MG63 (cell line): ENCODE measurements at regions not wholly inside any gene's neighbourhood (a gene's known extent, or its start where the extent isn't known, plus 50 kb on each side); places are given as distances from the start of the nearest gene placed in this dataset.

Experiments used
- DNase-seq: peaks from one replicate; pipeline ENCODE4 v3.0.0-alpha.2; 2020
- H3K27me3 ChIP-seq: fragments of 250-450 bp; sonication (Bioruptor Pico); 2 replicates; pipeline ENCODE4 v1.5.1; 2020; ENCODE audit warnings: mild to moderate bottlenecking, moderate library complexity
- H3K36me3 ChIP-seq: fragments of 250-450 bp; sonication (Bioruptor Pico); 2 replicates; pipeline ENCODE4 v1.5.1; 2020; ENCODE audit warnings: mild to moderate bottlenecking, moderate library complexity
- H3K4me3 ChIP-seq: fragments of 250-450 bp; sonication (Bioruptor Pico); 2 replicates; pipeline ENCODE4 v1.5.1; 2020; ENCODE audit warnings: mild to moderate bottlenecking, moderate library complexity
- H3K9me3 ChIP-seq: fragments of 250-450 bp; sonication (Bioruptor Pico); 2 replicates; pipeline ENCODE4 v1.5.1; 2020; ENCODE audit warnings: mild to moderate bottlenecking, moderate library complexity

DNA sequence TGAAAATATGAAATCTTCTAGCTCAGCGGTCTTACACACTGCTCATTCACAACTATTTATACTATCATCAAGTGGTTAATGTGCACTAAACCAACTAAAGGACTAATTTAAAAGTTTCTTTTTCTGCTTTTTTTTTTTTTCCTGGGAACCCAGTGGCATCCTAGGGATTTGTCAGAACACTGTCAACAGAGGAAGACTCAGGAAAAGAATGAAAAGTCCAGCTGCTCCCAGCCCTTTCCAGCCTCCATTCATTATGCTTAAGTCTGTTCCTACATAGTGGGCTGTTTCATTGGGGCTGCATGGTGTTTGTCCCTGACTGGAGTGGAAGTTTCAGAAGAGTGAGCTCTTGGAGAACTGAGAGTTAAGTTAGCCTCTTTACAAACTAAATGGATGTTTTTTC is 391.1 kb downstream of the AASDHPPT start:
- Histone ChIP-seq H3K9me3 (peaks cover under 1% of the 10 kb centered on the region), H3K4me3 (no peak overlapping the region), H3K27me3 (no peaks in the 10 kb centered on the region), H3K36me3 (no peaks in the 10 kb centered on the region)
- DNase-seq, result no peak

- no peaks in the 10 kb centered on the region for H3K27me3 ChIP-seq
- no peak for DNase-seq
Measured at GRCh38 chr11:106470230-106470629, 392.8 kb downstream of the AASDHPPT start.

DNA sequence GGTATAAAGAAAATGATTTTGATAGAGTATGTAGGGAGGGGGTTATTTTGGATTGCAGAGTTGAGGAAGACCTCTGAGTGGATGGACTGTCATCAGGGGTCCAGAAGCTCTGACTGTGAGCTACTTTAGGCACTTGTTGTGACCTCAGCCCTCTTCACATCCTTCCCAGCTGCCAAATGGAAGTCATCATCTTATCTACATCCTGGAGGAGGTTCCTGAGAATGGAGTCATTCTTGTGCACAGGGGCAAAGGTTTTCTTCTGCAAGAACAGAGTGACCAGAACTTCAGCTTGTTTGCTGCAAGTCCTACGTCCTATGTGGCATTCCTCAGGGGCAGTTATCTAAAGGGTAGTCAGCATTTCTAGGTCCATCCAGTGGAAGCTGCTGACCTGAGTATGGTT is 393.8 kb downstream of the AASDHPPT start:
- DNase-seq, result no peak
- Histone ChIP-seq H3K27me3 (no peaks in the 10 kb centered on the region), H3K36me3 (no peaks in the 10 kb centered on the region), H3K9me3 (peaks cover 6% of the 10 kb centered on the region), H3K4me3 (no peak overlapping the region)

More at GRCh38 chr11:106470230-106470629, 392.8 kb downstream of the AASDHPPT start:
- no peak overlapping the region for H3K4me3 ChIP-seq
- H3K36me3 ChIP-seq, result no peaks in the 10 kb centered on the region
- H3K9me3 ChIP-seq, result peaks cover 6% of the 10 kb centered on the region

DNA sequence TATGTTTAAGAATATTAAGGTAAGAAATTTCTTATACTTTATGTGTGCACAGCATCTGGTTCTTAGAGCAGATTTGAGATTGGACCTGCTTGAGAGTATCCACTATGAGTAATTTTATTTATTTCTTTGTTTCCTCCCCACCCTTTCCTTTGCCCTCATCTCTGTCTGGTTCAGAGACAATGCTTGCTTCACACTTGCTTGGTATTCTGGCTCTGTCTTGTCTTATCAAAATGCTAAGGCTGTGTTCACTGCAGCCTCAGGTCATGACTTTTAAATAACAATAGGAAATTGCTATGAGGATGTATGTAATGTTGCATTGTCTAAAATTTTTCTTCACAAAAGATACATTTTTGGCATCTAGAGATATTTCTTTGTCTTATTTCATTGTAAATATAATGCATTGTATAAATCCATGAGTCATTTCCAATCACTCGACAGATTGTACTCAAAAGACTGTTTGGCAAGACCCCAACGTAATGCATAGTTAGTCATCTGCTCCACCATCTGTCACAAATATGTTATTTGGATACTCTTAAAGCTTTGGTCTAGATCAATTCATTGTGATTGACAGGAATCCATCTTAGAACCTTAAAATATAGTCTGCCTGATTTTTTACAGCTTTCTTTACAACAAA is 395.7 kb downstream of the AASDHPPT start:
- Histone ChIP-seq H3K9me3 (peaks cover 6% of the 10 kb centered on the region), H3K36me3 (no peaks in the 10 kb centered on the region), H3K4me3 (no peak overlapping the region), H3K27me3 (no peaks in the 10 kb centered on the region)
- DNase-seq, result peak; percentile 26

DNA sequence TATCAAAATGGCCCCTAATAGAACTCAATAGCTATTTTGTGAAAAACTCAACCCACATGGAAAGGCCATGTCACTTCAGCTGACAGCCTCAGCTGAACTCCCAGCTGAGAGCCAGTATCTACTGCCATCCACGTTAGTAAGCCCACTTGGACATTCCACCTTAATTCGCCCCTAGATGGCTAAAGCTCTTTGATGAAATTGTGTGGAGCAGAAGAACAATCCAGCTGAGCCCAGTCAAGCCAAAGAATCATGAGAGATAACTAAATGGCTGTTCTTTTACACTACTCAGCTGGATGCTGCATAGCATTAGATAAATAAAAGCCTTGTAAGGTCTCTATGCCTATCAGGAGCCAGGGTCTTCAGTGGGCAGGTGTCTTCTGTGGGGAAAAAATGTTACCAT is 396.8 kb downstream of the AASDHPPT start:
- Histone ChIP-seq H3K27me3 (no peaks in the 10 kb centered on the region), H3K4me3 (no peak overlapping the region), H3K9me3 (peaks cover 6% of the 10 kb centered on the region), H3K36me3 (no peaks in the 10 kb centered on the region)
- no peak for DNase-seq

DNA sequence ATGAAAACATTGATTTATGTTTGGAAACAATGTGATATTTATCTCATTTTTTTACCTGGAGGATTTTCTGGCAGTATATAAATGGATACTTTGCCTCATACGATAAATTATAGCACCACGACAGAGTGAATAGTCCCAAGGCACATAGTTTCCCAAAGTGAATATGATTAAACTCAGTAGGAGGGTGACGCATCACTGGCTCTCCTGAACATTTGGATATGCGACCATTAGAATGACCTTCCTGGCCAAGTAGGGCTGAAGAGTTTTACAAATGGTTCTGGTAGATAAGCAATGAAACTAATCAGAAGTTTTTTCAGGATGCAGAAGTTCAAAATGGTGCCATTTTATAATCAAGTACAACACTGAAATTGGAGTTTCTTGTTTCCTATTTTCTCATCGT is 397.7 kb downstream of the AASDHPPT start:
- no peak for DNase-seq

GRCh38 chr11:106477776-106478175 is 400.3 kb downstream of the AASDHPPT start:
- H3K36me3 ChIP-seq, result no peaks in the 10 kb centered on the region
- no peak overlapping the region for H3K4me3 ChIP-seq
- DNase-seq, result no peak
- no peaks in the 10 kb centered on the region for H3K27me3 ChIP-seq
- H3K9me3 ChIP-seq, result peaks cover 6% of the 10 kb centered on the region

More for the DNA sequence above, 397.7 kb downstream of the AASDHPPT start:
- Histone ChIP-seq H3K4me3 (no peak overlapping the region), H3K9me3 (peaks cover 6% of the 10 kb centered on the region), H3K27me3 (no peaks in the 10 kb centered on the region), H3K36me3 (no peaks in the 10 kb centered on the region)

GRCh38 chr11:106479646-106480045 is 402.2 kb downstream of the AASDHPPT start:
- H3K27me3 ChIP-seq, result no peaks in the 10 kb centered on the region
- DNase-seq, result no peak
- no peak overlapping the region for H3K4me3 ChIP-seq
- H3K9me3 ChIP-seq, result no peaks in the 10 kb centered on the region
- no peaks in the 10 kb centered on the region for H3K36me3 ChIP-seq

DNA sequence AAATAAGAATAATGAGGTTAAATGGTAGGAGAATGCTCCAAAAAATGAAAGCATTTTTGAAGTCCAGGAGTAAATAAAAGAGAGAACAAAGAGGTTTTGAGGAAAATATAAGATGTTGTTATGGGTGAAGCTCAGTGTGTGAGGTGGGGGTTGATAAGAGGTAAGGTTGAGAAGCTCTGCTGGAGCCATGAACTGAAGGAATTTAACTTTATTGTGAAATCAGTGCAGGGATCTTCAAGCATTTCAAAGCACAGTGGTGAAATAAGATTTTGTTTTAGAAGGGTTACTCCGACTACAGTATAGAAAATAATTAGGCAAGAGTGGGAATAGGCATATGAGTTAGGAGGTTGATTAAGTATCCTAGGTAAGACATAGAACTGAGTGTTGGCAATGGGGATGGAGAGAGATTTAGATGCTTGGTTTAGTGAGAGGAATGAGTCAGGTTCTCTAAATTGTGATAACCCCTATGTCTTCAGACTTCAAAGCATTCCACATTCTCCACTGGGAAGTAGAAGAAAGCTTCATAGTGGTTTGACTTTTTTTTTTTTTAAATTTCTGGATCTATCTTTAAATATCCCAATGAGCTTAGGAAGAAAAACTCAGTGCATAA is 403.2 kb downstream of the AASDHPPT start:
- no peak for DNase-seq
- H3K9me3 ChIP-seq, result no peaks in the 10 kb centered on the region
- no peaks in the 10 kb centered on the region for H3K27me3 ChIP-seq
- no peaks in the 10 kb centered on the region for H3K36me3 ChIP-seq
- no peak overlapping the region for H3K4me3 ChIP-seq

- DNase-seq, result peak; percentile 74
- no peaks in the 10 kb centered on the region for H3K36me3 ChIP-seq
- H3K27me3 ChIP-seq, result no peaks in the 10 kb centered on the region
- no peak overlapping the region for H3K4me3 ChIP-seq
- H3K9me3 ChIP-seq, result no peaks in the 10 kb centered on the region; the same call in 1 of the 2 replicates
Measured at GRCh38 chr11:106482917-106483785, 405.7 kb downstream of the AASDHPPT start.

GRCh38 chr11:106491751-106492150 is 414.3 kb downstream of the AASDHPPT start:
- H3K9me3 ChIP-seq, result peaks cover 10% of the 10 kb centered on the region
- DNase-seq, result no peak
- no peak overlapping the region for H3K4me3 ChIP-seq
- H3K27me3 ChIP-seq, result no peaks in the 10 kb centered on the region
- no peaks in the 10 kb centered on the region for H3K36me3 ChIP-seq

DNA sequence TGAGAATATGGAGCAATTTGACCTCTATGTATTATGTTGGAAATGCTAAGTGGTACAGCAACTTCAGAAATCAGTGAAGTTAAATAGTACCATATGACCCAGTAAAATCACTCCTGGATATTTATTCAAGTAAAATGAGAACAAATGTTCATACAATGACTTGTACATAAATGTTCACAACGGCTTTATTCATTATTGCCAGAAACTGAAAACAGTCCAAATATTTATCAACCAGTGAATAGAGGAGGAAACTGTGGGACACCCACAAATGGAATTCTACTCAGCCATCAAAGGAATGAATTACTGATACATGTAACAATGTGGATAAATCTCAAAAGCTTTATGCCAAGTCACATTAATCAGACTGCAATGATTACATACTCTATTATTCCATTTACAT is 416.3 kb downstream of the AASDHPPT start:
- Histone ChIP-seq H3K9me3 (peaks cover 10% of the 10 kb centered on the region), H3K4me3 (no peak overlapping the region), H3K27me3 (no peaks in the 10 kb centered on the region), H3K36me3 (no peaks in the 10 kb centered on the region)
- no peak for DNase-seq

GRCh38 chr11:106495046-106495445 is 417.6 kb downstream of the AASDHPPT start:
- no peaks in the 10 kb centered on the region for H3K27me3 ChIP-seq
- no peaks in the 10 kb centered on the region for H3K9me3 ChIP-seq
- no peak overlapping the region for H3K4me3 ChIP-seq
- no peaks in the 10 kb centered on the region for H3K36me3 ChIP-seq
- DNase-seq, result peak; percentile 9

DNA sequence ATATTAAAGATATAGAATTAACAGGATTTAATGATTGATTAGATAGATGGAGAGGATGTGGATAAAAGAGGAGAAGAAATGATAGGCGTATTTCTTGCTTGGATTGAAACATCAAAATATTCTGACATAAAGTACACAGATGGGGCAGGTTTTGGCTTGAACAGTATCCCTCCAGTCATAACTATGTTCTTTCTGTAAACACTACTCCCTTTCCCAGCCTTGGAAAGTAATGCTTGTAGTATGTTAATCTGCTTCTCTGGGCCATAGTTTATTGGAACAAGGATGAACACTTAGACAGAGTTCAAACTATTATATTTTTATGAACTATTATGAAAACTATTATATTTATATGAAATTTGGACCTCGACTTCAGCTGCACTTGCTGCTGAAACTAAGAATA is 419.2 kb downstream of the AASDHPPT start:
- no peaks in the 10 kb centered on the region for H3K36me3 ChIP-seq
- H3K4me3 ChIP-seq, result no peak overlapping the region
- H3K27me3 ChIP-seq, result no peaks in the 10 kb centered on the region
- DNase-seq, result no peak
- H3K9me3 ChIP-seq, result no peaks in the 10 kb centered on the region

- H3K4me3 ChIP-seq, result no peak overlapping the region
- H3K36me3 ChIP-seq, result no peaks in the 10 kb centered on the region
- H3K9me3 ChIP-seq, result no peaks in the 10 kb centered on the region
- no peak for DNase-seq
- no peaks in the 10 kb centered on the region for H3K27me3 ChIP-seq
Measured at GRCh38 chr11:106497321-106497720, 419.9 kb downstream of the AASDHPPT start.

DNA sequence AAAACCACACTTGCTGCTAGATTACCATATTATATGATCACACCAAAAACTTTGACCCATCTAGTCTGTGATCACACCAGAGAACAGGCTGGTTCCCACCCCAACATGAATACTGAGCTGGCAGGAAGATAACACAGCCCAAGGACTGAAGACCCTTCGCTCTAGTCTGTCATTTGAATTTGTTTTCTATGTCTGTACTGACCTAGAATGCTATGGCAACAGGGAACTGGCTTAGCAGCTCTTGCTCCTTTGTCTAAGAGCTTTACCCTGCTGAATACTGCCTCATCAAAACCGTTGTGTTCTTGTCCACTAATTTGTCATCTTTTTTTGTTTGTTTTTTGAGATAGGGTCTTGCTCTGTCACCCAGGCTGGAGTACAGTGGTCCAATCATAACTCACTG is 420.4 kb downstream of the AASDHPPT start:
- no peak overlapping the region for H3K4me3 ChIP-seq
- H3K36me3 ChIP-seq, result no peaks in the 10 kb centered on the region
- no peaks in the 10 kb centered on the region for H3K9me3 ChIP-seq
- no peaks in the 10 kb centered on the region for H3K27me3 ChIP-seq
- no peak for DNase-seq

- Histone ChIP-seq H3K9me3 (no peaks in the 10 kb centered on the region), H3K4me3 (no peak overlapping the region), H3K36me3 (no peaks in the 10 kb centered on the region), H3K27me3 (no peaks in the 10 kb centered on the region)
- DNase-seq, result no peak
Measured at GRCh38 chr11:106503901-106504300, 426.4 kb downstream of the AASDHPPT start.
